Medulla oblongata (tissue), 1 donor: ENCODE measurements at regions not wholly inside any gene's neighbourhood (a gene's known extent, or its start where the extent isn't known, plus 50 kb on each side); places are given as distances from the start of the nearest gene placed in this dataset.

Experiments used
- DNase-seq: peaks from one replicate; pipeline ENCODE4 v3.0.0-alpha.2; 2015; ENCODE audit errors: extremely low spot score

DNA sequence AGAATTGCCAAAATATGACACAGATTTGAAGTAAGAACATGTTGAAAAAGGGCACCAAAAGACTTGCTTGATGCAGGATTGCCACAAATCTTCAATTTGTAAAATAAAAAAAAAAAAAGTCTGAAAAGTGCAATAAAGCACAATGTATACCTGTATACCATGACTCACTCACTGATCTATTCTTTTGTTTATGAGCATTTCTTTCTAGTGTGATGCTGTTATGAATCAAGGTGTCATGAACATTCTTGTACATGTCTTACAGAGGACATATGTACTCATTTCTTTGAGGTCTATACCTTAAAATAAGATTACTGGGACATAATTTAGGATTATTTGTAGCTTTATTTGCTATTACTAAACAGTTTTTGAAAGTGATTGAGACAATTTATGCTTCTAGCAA is 464.9 kb upstream of the RBMS3 start:
- DNase-seq = no peak

DNA sequence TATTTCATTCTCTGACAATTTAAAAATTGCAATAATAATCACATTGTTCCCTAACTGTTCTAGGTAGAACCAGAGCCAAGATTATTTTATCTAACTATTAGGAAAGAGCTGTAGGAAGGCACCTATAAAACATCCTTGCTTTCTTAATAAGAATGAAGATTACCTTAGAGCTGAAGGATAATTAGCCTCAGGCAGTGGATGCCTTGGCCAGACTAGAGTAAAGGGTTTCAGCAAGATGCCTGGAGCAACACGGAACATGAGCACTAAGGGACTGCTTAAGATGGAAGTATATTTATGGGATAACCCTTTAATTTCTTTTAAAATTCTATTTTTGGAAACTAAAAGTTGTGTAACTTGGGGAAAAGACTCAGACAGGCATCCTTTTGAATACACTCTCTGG is 456.6 kb upstream of the RBMS3 start:
- no peak for DNase-seq

DNA sequence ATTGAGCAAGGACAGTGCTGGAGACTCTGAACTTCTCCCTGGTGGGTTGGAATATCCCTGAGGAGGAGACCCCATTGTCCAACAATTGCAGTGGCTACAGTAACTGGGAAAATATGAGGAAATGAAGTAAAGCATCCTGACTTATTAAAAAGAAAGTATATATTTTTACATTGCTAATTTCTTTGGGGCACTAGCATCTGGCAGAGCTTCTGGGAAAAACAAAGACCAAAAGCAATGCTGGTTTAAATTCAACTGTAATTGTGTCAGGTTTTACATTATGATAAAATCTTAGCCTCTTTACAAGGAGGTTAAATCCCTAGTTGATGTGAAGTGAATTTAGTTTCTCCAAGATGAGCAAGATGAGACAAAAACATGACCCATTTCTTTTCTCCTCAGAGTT is 454.0 kb upstream of the RBMS3 start:
- DNase-seq = no peak

DNA sequence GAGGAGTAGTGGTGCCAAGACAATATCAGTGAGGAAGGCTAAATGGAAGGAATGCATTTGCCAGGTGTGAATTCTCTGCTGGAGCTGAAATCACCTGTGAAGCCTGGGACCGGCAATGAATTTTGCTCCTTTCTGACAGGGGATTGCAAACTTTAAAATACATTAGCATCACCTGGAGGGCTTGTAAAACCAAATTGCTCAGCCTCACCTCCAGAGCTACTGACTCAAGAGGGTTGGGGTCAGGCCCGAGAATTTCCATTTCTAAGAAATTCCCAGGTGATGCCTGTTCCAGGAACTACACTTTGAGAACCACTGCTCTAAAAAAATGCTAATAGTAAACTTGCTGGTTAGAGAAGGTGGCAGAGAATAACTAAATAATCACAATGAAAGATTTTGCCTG is 445.6 kb upstream of the RBMS3 start:
- DNase-seq = no peak

DNA sequence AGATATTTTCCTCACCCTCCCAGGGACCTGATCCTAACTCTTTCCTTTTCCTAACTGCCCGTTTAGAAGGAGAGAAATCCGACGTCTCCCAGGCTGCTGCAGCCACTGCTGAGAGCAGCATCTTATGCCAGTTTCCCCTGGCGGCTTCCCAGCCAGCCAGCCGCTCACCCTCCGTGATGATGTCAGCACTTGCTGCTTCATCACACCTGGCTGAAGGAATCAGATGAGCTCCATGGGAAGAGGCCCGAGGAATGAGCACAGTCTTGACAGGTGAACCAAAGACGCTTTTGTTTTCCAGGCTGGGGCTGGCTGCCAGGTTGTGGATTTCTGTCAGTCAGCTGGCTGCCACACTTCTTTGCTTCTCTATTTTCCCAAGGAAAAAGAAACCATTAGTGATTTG is 445.1 kb upstream of the RBMS3 start:
- DNase-seq = peak; percentile 25

DNA sequence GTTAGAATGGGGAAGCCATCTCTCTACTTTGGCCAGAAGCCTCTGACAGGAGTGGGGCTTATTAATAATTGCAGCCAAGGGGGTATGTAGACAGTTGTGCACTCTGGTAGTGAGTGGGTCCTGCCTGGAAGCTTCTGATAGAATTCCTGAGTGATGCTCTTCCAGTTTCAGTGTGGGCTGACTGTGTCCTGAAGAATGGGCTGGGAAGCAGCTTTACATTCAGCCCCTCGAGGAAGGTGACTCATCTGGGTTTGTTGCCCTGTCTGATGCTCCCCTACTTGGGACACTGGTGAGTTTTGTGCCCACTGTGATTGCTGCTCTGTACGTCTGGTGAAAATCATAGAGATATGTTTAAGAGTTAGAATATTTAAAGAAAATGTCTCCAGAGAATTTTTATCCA is 444.7 kb upstream of the RBMS3 start:
- DNase-seq = no peak

DNA sequence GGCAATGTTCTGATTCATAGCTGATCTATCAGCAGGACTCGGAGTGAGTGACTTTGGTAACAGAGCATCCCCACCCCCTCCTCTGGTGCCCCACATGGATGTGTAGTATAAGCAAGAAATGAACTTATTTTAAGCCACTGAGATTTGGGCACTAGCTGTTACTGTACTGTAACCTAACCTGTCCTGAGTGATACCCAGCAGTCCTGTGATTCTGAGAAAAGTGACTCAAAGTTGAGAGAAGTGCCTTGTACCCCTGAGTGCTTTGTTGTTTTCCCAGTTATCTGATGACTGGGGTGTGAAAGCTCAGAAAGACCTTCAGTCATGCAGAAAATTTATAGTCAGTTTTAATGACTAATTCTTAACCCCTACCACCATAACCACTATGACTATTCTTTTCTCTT is 439.9 kb upstream of the RBMS3 start:
- DNase-seq = no peak

DNA sequence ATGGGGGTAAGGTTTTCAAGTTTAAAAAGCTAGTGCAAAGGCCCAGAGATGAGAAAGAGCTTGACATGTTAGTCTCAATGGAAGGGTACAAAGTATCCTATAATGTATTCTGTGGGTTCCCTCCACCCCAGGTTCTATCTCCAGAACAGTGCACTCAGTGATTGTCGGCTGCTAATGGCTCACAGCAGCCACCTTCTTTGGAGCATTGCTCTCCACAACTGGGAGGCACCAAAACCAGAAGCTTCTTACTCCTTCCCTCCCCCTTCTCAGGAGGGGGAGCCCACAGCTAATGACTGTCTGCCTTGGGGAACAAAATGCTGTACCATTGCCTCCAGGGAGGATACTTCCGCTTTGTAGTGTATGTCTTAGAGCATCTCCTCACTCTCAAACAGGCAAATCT is 439.4 kb upstream of the RBMS3 start:
- DNase-seq = no peak

DNA sequence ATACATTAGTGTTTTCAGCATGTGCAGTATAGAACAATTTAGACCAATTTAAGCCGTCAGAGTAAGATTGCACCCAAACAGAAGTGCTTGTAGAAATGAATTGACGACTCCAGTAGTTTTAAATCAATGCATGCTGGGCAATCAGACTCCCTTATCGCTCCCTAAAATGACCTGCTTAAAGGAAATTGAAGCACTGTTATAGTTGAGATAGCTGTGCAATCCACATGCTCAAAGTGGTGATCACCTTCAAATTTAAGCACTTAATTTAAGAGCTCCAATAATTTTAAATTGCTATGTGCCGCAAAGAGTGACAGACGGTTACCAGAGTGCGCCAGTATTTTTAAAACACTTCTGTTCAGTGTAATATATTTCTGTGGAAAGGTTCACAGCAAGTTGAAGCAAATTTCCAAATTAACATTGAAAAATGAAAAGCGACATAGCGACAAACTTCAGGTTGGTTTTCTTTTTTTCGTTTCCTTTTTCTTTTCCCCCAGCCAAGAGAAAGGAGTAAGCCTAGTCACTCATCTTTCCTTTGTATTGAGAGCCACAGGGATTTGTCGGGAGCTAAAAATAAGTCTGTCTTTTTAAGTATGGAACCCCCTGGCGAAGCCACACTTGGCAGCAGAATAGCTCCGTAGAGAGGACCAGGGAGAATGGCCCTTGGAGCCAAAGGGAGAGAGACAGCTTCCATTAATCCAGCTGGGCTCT is 436.4 kb upstream of the RBMS3 start:
- DNase-seq = no peak

DNA sequence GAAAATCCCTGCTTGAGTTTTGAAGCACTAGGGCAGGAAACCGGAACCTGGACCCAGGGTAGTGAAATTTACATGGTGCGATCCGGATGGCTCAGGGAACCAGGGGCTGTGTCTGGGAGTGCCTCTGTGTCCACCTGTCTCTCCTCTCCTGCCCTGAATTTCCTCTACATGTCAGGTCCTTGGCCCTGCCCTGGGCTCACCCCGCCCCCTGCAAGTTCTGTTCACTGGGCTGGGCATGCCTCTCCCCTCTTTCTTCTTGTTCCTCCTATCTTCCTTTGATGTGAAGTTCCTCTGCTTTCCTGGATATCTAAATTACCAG is 435.9 kb upstream of the RBMS3 start:
- DNase-seq = no peak

DNA sequence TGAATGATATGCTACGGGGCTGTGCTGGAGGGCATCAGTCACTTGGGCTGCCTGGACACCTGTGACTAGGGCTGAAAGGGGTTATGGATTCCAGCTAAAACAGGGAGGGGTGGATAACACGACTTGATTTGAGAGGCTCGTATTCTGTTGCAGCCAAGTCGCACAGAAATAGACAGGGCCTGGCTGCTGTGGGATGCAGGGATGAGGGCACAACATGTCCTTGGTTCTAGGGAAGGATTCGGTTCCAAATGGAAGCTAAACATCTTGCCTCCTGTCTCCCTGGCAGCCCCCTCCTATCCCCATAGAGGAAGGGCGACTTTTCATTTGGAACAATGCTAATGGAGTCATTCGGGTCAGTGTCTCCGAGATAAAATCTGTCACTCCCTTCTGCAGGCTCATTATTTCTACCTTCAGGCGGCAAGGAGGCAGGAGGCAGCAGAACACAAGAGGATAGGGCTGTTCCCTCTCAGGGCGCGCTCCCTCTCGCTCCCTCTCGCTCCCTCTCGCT is 433.8 kb upstream of the RBMS3 start:
- DNase-seq = no peak

DNA sequence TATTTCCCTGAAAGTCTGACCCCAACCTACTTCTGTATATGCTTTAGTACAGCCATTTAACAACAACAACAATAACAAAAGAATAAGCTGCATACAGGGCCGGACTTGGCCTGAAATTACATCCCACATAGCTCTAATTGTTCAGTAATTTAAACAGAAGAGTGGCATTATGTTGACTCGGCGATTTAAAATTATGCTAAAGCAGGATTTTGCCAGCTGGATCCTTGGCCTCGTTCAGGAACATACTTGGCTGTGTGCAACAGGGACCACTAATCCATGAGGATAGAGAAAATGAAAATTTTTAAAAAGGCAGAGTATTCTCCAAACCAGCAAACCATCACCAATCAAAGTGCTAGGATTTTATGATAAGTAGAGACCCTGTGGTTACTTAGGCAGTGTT is 433.1 kb upstream of the RBMS3 start:
- no peak for DNase-seq

DNA sequence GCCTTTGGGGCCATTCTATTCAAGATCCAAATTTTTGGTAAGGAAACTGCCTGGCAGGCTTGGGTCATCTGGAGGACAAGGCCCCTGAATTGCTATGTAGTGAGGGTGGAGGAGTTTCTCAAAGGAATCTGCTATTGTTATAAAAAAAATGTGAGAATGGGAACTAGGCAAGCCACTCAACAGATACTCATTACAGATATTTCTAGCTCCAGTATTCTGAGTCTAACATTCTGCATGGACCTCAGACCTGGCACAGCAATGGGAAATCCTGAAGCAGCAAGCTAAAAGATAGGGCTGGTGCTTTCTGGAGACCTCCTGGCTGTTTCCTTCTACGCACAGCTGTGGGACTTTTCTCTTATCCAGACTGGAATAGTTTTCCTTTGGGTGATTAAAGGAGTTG is 430.7 kb upstream of the RBMS3 start:
- DNase-seq = no peak

DNA sequence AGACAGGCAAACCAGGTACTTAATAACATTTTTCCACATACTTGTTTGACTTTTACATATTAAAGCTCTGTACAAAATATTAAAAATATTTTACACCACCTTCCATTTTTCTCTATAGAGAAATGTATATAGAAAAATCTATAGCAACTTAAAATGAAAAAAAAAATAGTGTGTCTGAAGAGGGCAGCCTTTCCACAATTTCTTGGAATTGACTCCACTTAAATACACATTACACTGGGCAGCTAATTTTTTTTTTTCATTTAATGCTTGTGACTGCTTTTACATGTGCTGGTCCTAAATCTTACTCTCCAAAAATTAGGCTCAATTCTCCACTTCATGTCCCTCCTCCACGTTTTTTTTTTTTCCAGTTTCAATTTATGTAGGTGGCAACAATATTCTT is 427.0 kb upstream of the RBMS3 start:
- DNase-seq = no peak

DNA sequence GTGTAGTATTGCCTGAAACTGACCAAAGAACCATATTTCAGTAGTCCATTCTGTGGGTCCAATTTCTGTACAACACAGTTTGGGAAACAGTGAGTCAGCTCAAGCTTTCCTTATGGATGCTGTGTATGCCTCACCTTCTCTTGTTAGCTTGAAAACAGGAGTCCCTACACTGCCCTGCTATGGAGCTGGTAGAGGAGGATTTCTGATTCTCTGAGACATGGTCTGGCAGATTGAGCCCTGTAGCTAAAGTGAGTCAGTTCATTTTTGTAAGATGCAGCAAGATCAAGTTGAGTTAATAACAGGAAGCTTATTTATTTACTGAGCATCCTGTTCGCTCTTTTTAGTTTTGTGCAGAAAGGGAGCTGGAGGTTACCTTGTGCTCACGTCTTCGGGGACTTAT is 424.1 kb upstream of the RBMS3 start:
- no peak for DNase-seq

DNA sequence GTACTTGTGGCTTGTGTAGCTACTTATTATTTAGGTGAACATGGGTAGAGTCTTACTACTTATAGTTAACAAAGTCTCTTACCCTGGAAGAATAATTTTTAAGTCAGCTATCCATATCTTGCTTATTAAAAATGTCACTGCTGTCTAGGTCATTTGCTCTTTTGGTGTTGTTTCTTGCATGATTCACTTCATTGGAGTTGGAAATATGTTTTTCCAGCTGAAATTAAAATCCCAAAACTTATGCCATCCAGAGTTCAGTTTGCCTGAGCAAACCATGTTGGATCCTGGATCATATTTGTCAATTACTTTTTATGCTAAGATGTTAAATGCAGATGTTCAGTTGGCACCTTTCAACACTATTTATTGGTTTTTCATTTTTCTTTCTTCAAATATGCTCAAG is 421.0 kb upstream of the RBMS3 start:
- DNase-seq = no peak

DNA sequence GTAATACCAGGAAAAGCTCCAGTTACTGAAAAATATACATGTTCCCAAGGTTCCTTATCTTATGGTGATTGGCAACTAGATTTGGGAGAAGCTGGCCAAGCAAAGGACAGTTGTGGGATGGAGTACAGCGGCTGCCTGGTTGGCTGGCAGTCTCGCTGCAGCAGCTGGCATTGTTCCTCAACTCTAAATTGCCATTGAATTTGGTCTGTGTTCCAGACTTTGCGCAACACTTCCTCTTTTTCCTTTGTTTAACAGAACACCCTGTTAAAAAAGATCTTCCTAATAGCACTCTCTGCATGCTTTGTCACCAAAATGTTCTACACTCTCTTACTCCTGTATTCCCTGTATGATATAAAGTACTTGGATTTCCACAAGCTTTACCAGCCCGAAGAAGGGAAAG is 420.6 kb upstream of the RBMS3 start:
- peak; percentile 71 for DNase-seq

DNA sequence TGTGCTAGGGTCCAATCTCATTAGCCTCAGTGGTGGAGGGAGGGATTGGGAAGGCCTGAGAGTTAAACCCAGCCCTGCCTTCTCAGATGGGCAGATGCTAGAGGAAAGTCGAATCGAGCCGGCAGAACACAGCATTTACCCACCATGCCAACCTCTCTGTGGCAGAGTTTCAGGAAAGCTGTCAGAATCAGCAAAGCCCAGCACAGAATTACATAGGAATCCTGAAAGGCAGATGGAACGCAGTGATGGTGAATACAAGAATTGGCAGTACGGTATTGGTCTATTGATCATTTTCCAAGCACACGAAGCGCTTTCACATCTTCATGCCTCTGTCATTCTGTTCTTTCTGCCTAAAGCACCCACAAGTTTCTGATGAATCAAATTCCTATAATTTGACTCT is 417.7 kb upstream of the RBMS3 start:
- no peak for DNase-seq

DNA sequence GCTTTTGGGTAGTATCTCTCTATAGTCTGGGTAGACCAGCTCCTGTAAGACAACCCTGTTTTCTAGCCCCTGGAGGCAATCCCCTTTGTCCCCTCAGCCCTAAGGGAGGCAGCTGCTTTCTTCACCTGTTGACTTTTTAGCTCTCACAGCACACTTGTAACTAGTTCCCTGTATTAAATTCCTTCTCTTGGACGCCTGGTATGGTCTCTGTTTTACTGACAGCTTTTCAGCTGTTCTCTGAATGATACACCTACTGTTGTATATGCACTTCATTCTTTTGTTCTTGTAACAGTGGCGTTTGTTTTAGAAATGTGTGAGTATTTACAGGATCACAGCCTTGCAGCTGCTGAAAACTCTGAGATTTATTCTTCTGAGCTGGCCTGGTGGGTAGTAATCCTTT is 413.0 kb upstream of the RBMS3 start:
- no peak for DNase-seq

DNA sequence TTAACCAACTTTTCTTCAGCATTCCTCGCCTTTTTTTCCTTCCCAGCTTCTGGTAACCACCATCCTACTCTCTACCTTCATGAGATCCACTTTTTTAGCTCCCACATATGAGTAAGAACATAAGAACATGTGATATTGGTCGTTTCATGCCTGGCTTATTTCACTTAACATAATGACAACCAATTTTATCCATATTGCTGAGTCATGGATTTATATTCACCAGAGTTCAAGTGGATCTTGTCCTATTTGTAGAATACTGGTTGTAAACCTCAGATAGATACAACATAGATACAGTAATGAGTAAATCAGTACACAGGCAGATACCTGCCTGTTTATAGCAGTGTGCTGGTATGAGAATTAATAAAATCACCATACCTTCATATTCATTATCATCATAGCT is 412.0 kb upstream of the RBMS3 start:
- DNase-seq = no peak

DNA sequence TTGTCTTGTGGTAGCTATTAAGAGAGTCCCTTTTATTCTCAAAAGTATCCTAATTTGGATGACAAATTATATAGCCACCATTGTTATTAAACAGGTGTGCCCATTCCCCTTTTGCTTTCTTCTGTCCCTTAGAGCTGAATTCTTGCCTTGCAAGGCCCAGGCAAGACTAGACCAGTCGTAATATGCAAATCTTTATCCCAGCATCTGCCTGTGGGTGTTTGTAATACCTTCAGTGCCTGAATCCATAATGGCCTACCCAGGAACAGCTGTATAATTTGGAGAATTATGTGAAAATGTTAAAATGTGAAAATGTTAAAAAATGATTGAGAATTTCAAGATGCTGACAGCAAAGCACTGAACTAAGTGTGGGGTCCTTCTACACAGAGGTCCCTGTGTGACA is 403.0 kb upstream of the RBMS3 start:
- no peak for DNase-seq

DNA sequence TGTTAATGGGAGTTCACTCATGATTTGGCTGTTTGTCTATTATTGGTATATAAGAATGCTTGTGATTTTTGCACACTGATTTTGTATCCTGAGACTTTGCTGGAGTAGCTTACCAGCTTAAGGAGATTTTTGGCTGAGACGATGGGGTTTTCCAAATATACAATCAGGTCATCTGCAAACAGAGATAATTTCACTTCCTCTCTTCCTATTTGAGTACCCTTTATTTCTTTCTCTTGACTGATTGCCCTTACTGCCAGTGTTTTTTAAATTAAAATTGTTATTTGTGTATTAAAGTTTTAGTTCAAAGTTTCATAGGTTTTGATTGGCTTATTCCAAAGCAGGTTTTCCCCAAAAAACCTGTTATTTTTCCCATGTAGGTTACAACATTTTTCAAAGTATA is 390.5 kb upstream of the RBMS3 start:
- DNase-seq = no peak

DNA sequence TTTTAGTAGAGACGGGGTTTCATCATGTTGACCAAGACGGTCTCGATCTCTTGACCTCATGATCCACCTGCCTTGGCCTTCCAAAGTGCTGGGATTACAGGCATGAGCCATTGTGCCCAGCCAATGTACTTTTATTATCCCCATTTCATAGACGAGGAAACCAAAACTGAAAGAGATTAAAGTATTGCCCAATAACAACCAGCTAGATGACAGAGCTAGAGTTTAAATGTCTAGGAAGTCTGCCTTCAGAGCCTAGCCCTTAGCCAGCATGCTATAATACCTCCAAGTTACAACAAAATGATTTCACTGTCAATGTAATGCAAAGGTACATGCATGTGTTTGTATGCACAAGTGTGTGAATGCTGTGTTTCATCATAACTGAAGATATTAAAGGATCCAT is 389.4 kb upstream of the RBMS3 start:
- DNase-seq = no peak

DNA sequence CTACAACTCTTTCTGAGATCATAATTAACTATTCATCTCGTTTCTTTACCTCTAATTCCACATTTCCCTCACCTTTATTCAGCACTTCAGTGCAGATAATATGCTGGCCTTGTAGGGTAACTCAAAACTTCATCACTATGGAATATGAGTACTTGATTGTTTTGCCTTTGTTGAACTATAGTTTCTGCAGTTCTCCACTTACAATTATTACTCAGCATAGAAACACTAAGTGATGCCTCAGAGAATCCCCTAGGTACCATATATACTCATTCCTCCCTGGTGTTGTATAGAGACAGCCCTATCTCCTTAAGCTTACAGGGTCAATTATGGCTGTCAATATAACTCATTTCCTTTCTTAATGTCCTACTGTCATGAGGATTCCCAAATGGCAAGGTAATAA is 380.6 kb upstream of the RBMS3 start:
- no peak for DNase-seq

DNA sequence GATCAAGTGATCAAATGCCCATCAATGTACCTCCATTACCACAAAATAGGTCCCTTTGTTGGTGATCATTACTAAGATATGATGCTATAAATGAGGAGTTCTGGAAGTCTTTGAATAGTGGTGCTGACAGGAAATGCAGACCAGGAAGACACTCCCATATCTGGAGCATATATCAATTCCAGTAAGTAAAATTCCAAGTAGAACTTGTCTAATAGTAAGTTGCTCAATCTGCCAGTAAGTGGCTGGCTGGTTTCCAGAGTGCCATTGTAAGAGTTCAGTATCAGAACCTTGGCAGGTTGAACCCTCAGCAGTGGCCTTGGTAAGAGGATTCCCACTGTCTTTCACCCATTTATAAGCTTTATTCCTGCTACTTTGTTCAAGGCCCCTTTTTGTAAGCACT is 379.9 kb upstream of the RBMS3 start:
- no peak for DNase-seq
